ENCODE measurements at regions not wholly inside any gene's neighbourhood (a gene's known extent, or its start where the extent isn't known, plus 50 kb on each side); places are given as distances from the start of the nearest gene placed in this dataset.

DNA sequence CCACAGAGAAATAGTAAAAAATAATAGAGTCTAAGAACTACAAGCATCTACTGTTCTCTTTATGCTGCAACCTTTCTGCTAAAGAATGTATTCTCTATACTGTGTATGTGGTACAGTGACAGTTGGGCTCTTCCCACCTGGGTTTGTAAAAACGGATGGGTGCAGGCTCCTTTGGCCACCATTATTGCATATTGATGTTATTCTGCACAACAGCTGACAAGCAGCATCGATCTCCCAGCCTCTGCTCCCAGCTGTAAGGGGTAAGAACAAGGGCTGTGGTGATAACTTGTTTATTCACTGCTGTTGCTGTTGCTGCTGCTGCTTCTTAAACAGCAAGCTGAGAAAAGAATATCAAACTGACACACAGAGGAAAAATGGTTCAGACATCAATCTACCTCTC lies 56.1 kb downstream of the KCNRG start:
- DNase-seq (ENCODE audit: low spot score): peak; percentile 4

DNA sequence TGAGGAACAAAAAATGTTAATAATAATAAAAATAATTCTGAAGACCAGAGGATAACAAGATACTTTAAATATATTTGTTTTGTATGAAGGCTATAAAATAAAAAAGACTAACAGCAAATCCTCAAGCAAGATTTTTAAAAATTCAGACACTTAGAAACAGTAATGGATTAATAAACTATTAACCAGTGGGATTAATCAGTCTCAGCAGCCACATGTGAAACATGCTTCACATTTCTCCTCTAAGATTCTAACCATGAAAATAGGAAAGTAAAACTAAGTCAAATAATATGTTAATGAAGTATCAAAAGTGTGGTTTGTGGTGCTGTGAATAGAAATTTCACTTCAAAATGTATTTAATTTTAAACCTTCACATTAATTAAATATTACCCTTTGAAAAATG lies 57.4 kb downstream of the KCNRG start:
- DNase-seq (ENCODE audit: low spot score): no peak

DNA sequence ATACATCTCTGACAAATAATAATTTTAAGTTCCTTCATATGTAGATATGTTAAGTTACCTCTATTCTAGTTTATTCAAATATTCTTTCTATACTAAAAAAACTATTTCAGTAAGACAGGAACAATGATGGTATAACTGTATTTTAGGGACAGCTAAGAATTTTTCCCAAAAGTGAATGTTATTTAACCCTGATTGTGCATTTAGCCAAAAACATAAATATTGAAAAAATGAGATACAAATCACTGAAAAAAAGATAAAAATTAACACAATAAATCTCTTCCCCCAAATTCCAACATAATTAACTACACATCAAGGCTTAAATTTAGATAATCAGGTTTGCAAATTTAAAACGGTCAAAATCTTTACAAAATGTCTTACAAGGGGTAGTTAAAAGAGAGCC lies 58.1 kb downstream of the KCNRG start:
- DNase-seq (ENCODE audit: low spot score): no peak

DNA sequence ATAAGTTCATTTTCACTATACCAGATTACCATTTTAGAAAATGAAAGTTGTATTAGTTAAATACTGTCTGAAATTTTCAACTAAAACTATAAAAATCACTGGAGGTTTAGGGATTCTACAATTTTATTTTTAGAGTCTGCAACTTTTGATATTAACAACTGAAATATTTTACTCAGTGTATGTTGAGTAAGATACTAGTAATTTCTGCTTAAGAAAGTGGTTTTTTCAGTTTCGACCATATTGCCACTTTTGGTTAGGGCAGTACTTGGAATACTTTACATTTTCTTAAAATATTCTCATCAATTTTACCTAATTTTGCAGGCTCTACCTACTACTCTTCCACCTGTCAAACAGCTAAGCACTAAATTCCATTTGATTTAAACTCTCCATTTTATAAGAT lies 59.6 kb downstream of the KCNRG start:
- DNase-seq (ENCODE audit: low spot score): no peak

DNA sequence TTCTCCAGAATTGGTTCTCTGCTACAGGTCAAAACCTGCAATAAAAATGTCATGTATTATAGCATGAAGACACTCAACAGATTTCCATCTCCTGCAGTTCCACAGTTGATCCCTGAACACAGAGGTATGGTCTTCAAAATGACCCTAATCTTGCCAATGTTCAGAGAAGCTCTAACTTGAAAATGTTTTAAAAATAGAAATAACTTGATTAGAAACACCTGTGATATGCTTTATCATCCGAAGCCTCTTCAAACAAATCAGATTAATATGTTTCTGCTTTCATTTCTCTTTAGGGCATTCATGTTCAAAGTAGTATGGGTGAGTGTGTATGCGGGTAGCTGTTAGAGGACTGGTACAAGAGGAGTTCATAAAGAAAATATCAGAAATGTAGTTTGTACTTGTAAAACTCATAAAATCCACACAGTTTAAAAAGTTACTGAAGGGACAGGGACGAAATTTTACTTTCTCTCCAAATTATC lies 60.4 kb downstream of the KCNRG start:
- DNase-seq (ENCODE audit: low spot score): no peak

DNA sequence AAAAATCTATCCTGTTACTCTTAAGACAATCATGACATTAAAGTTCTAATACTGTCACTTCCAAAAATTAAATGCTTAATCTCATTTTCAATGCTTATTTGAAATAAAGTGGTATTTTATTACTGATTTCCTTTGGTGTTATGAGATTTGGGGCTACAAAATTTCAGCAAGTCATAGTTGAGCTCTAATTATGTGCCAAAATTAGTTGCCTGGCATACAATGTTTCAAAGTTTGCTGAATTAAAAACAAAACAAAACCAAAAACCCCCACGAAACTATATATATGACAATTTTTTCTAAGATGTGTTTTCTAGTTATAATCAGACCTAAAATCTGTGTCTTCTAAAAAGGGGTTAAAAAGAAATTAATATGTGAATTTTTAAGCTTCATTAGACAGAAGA lies 62.2 kb downstream of the KCNRG start:
- no peak for DNase-seq (ENCODE audit: low spot score)

DNA sequence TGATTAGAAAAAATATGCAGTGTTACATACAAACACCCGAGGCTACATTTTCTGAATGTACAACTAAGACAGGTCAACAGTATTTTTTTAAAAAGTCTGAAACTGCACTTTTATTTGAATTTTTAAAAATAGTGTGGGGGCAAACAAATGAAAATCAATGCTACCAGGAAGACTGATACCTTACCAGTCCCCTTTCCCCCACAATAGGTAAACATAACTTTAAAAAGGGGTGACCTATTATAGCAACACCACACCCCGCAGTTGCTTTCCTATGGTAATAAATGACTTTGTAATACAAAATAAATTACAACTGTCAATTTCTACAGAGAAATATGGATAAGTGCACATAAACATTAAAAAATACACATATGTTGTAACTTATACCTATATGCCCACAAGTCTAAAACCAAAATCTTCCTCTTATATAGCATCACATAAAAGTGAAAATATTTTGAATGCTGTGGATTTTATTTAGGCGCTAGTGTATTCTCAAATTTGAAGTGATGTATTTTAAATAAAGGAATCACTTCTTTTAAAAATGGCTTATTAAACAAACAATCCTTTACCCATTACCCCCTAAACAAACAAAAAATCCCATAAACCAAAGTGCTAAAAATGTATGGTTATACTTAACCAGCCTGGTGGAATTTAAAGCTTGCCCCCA lies 63.1 kb downstream of the KCNRG start:
- no peak for DNase-seq (ENCODE audit: low spot score)

DNA sequence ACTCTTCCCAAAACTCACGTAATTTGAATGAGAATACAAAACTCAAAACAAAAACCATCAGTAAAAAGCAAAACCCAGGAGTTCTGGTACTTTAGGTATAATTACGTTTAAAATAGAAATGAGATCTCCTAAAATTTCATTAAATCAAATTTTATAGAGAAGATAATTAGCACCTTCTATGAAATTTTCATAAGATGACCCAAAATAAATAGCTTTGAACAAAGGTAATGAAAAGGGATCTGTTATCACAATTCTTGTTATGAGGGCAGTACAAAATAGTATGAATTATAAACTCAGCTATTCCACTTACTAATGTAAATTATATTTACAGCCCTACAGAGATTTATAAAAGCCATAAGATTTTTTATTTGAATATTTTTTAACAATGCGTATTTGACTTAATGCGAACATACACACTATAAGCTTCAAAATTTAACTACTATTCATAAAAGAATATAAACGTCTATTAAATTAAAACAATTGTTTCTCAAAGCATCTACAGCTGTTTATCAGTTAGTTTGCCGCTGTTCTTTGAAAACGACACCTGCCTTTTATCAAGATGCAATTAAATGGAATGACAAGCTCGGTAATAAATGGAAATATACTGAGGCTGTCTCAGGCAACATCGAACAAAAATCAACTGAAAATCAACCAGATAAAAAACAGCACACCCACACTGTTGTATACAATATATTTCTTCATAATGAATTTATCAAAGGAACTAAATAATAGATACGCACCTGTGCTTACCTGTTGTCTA lies 63.8 kb downstream of the KCNRG start:
- no peak for DNase-seq (ENCODE audit: low spot score)

DNA sequence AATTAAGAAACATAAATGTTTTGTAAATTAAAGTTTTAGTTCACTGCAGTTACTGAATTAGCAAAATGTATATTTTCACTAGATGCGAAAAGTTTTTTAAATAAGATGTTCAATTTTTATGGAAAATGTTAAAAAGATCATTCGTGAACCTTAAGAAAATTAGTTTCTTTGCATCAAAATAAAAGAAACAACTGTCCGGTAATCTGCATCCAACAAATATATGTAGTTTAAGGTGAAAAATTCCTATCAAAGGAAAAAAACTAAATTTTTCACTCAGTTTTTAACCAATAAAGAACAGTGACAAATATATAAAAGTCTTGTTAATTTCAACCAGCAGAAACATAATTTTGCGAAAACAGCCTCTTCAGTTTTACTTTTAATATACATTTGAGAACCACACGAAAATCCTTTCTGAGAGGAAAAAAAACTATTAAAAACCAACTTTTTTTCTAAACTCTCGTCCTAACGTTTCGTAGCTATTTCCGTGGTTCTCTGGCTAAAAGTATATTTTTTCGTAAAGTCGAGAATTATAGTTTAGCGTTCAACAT lies 64.5 kb downstream of the KCNRG start:
- DNase-seq (ENCODE audit: low spot score): no peak

DNA sequence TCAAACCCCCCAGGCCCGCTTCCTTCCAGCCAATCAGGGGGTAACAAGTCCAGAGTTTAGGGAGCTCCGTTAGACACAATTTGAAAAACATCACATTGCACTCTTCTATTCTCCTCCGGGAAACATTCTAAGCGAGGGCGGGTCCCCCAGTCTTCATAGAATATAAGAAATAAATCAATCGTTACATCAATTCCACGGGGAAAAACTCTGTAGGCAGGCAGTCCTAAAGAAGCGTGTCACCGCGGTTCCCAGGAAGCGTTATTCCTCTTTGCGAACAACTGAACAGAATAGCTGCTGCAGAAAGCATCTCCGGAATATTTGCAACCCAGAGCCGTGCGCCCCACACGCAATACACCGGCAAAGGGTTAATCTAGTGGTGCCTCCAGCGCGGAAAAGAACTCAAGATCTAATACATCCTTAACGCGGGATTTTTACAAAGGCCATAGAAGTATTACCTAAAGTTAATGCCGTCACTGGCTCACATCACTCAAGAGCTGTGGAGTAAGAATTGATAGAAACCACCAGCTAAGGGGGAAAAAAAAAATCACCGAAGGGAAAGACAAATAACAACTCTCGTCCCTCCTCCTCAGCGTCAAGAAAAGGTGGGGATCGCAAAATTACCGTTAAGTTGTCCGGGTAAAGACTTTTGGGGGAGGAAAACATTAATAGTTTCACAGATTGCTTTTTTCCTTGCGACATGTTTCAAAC lies 65.1 kb downstream of the KCNRG start:
- DNase-seq (ENCODE audit: low spot score): peak; percentile 5

DNA sequence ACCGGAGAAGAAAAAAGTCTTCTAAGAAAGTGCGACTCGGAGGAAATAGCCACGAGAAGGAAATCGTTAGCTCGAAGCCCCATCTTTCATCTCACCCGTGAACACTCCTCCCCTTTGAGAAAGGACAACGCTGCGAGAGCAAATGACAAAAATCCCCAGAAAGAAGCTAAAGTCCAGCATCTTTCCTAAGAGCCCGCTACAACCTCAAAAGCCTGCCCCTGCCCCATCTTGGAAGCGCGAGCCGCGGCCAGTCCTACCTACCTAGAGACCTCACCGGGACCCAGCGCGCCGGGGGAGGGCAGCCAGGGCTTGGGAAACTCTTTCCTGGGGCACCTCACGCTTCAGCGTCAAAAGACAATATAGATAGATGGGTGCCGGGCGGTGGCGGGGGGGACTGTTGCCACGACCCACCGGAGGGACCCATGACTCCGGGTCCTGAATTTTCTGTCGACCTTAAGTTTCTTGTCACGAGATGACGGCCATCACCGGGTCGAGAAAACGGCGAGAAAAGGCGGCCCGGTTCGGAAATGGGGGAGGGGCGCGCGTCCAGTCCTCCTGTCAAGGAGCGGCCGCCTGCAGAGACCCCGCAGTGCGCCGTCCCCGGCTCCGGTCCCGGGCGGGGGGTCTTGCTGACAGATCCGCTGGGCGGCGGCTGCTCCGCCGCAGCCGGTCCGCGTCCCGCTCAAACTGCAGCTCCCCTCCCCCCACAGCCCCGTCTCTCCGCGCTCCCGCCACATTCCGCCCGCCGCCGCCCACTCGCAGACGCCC lies 65.9 kb downstream of the KCNRG start:
- peak; percentile 6 for DNase-seq (ENCODE audit: low spot score)

DNA sequence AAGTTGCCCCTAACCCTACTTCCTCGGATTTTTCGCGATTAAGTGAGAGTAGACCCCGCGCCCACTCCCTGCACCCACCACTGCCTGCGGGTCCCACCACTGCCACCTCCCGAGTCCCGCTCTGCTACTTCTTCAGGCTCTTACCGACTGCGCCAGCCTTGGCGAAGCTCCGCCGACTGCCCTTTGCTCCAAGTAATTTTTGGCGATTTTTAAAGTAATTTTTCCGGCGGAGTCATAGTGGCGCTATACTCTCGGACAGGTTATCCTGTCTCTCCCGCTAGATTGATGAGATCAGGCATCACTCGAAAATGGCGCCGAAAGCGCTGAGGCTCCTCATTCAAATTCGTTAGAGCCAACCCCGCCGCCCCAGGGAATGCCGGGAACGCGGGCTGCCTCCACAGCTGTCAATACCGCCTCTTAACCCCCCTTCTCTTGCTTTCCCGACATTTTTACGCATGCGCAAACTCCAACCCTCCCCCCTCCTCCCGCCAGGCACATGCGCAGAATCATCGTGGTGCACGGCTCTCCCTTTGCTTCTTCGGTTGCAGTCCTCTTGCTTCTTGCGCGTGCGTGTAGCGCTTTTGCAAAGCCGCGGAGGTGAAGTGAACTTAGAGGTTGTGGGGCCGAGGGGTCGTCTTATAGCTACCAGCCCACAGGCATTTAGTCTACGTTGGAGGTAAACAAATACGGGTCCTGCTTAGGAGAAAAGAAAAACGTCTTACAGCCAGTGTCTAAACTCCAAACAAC lies 66.6 kb downstream of the KCNRG start:
- DNase-seq (ENCODE audit: low spot score): peak; percentile 95

DNA sequence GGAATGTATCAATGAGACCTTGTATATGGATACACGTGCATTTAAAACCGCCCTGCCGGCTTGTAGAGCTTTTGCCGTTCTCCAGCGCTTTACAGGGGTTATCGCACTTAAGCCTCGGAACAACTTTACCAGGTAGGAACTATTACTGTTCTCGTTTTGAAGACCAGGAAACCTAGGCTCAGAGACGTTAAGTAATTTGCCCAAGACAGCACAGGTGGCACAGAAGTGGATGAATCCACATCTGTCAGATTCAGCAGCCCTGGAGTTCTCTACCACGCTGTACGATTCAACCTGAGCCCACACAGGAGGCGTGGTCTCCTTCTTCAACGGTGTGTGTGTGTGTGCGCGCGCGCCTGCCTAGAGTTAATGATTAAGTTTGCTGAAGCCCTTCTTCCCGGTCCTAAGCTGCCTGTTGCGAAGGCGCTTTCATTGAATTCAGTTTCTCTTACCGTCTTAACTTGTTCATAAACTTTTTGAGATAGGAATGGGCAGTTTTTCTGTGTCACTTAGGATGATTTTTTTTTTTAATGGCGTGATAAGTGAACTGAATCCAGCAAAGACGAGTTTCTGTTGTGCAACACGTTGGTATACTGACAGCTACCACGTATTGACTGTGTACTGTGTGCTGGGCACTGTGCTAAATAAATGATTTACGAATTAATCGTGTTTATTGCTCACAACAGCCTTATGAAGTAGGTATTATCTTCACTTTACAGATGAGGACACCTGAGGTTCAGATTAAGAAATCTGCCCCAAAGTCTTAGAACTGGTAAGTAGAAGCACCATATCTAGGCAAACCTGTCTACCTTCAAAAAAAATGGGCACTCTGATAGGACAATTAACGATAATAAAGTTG lies 67.4 kb downstream of the KCNRG start:
- peak; percentile 74 for DNase-seq (ENCODE audit: low spot score)

DNA sequence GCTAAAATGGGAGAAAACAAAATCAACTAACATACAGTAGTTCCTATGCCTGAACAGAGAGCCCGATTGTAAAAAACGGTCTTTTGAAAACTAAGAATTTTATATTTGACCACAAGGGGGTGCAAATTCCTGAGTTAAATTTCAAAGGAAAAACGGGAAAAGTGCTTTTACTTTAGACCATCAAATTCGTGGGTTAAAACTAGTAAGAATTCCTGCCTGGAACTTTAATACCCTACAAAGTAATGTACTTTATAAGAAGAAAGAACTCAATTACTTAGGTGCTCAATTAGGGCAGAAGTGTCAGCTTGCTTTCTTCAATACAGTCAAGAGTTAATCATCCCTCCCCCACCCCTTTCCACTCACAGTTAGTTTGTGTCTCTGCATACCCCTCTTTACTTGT lies 69.8 kb downstream of the KCNRG start:
- peak; percentile 6 for DNase-seq (ENCODE audit: low spot score)

DNA sequence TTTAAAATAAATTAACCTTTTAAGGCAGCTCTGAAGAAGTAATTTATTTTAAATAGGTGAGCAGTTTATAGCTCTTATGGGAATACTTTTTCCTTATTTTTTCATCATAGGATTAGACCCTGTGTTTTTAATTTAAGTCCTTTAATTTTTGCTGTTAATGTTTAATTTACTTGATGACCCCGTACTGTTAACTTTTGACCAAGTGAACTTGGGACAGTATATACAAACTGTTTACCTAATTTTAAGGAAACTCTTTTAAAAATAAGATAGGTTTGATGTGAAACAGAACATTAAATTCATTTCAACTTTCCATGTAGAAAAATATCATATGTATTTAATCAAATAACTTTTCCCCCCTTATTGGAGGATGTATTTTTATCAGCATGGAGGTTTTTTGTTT lies 74.4 kb downstream of the KCNRG start:
- no peak for DNase-seq (ENCODE audit: low spot score)

DNA sequence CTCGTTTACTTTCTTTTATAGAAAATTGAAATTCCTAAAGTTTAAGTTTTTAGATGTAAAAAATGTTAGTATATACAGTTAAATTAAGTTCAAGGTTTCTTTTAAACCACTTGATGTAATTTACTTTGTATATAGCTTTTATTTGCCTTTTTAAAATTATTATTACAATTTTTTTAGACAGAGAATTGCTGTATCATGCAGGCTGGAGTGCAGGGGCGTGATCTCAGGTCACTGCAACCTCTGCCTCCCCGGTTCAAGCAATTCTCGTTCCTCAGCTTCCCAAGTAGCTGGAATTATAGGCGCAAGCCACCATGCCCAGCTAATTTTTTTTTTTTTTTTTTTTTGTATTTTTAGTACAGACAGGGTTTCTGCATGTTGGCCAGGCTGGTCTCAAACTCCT lies 75.0 kb downstream of the KCNRG start:
- no peak for DNase-seq (ENCODE audit: low spot score)

DNA sequence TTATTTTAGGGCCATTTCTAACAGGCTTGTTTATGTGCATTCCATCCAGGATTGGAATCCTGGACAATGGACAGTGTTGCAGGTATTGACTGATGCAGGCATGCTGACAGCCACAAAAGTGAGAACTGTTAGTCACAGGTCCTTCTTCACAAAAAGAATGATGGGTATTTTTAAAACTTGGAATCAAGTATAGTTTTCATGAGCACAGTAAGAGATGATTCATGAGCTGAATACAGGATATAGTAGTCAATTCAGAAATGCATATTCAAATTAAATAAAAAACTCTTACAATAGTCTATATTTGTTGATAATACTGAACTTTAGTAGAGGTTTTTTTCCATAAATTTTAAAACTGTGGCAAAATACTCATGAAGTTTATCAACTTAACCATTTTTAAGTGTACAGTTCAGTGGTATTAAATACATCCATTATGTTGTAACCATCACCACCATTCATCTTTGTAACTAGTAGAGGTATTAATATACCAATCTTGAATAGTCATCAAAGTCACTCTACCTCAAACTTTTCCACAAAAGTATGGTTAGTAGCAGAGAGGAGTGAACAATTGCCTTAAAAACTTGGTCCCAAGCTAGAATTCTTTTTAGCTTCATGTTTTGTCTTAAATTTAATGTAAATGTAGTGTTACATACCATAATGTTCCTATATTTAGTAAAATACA lies 79.5 kb downstream of the KCNRG start:
- DNase-seq (ENCODE audit: low spot score): no peak

DNA sequence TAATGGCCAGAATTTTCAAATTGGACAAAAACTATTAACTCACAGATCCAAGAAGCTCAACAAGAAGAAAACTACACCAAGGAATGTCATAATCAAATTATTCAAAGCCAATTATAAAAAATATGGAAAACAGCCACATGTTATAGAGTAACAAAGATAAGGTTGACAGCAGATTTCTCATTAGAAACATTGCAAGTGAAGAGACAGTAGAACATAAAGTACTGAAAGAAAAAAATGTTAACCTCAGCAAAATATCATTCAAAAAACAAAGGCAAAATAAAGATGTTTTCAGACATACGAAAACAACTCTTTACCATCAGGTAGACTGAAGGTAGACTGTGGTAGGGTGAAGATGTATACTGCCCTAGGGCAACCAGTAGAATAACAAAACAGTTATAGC lies 83.4 kb downstream of the KCNRG start:
- DNase-seq (ENCODE audit: low spot score): no peak

DNA sequence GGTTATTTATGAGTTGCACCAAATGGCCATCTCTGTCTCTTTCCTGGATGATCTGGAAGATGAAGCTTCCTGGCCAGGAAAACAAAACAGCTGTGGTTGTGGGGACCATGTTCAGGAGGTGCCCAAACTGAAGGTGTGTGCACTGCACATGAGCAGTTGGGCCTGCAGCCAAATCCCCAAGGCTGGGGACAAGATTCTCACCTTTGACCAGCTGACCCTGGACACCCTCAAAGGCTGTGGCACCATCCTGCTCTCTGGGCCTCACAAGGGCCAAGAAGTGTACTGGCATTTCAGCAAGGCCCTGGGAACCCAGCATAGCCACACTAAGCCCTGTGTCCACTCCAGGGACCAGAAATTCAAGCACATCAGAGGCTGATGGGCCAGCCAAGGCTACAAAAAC lies 84.2 kb downstream of the KCNRG start:
- no peak for DNase-seq (ENCODE audit: low spot score)

DNA sequence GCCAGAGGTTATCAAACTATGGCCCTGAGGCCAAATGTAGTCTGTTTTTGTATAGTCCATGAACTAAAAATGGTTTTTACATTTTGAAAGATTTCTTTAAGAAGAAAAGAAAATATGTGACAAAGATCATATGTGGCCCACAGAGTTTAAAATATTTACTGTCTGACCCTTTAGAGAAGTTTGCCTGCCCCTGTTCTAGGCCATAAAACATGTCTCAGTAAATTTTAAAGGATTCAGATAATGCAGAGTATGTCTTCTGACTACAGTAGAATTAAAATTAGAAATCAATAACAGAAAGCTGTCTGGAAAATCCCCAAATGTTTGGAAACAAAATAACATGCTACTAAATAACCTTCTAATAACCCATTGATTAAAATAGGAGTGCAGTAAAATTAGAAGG lies 86.3 kb downstream of the KCNRG start:
- DNase-seq (ENCODE audit: low spot score): no peak
